22Rv1 (cell line): ENCODE measurements at regions not wholly inside any gene's neighbourhood (a gene's known extent, or its start where the extent isn't known, plus 50 kb on each side); places are given as distances from the start of the nearest gene placed in this dataset.

Experiments
- H3K27ac ChIP-seq: fragments of 450-650 bp; 2 replicates; pipeline ENCODE4 v1.5.1; 2017
- CTCF ChIP-seq: fragments of 450-650 bp; IDR thresholded peaks from 2 replicates; pipeline ENCODE4 v1.5.1; 2017; ENCODE audit warnings: mild to moderate bottlenecking
- ZFX ChIP-seq: fragments of 450-650 bp; IDR thresholded peaks from 2 replicates; pipeline ENCODE4 v1.6.1; 2017; ENCODE audit warnings: antibody characterized with exemption, borderline replicate concordance

- TF ChIP-seq ZFX (no peak), CTCF (no peak)
- H3K27ac ChIP-seq = no peak overlapping the region; the same call in 1 of the 2 replicates
These were observed 280.0 kb upstream of the E2F7 start for GRCh38 chr12:77345336-77345735.

DNA sequence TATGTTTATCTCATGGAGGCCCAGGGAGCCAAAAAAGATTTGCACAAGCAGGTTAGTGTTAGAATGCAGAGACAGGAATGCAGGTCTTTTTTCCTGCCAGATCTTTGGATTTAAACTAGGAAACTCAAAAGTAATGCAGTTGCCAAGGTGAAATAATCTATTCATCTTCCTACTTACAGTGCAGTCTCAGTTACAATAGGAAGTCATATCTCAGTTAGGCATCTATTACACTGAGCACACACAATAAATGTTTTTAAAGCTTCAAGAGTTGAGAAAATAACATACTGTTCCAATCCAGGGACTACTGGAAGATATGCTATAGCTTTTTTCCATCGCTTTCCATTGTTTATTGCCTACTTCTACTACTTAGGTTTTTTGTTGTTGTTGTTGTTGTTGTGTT is 279.3 kb upstream of the E2F7 start:
- H3K27ac ChIP-seq = no peak overlapping the region; the same call in 1 of the 2 replicates
- TF ChIP-seq CTCF = no peak
- TF ChIP-seq ZFX = no peak

- no peak overlapping the region for H3K27ac ChIP-seq
- TF ChIP-seq ZFX (no peak), CTCF (no peak)
These were observed 277.9 kb upstream of the E2F7 start for GRCh38 chr12:77343291-77343690.

DNA sequence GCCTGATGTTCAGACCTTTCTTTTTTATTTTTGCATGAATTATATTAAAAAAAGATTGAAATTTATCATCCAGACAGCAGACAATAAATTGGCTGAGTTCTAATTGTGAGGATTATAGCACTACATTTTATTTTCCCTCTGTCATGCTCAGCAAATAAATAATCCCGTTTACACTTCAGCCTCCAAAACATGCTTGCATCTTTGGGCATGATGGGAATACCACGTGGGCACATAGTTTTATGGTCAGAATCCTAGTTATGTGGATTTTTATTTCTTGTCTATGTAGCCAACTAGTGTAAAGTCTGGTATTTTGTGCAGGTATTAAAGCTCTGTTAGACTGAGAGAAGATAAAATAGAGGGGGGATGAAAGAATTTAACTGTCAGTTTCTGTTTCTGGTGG is 276.9 kb upstream of the E2F7 start:
- TF ChIP-seq CTCF (no peak), ZFX (no peak)
- H3K27ac ChIP-seq = no peak overlapping the region

DNA sequence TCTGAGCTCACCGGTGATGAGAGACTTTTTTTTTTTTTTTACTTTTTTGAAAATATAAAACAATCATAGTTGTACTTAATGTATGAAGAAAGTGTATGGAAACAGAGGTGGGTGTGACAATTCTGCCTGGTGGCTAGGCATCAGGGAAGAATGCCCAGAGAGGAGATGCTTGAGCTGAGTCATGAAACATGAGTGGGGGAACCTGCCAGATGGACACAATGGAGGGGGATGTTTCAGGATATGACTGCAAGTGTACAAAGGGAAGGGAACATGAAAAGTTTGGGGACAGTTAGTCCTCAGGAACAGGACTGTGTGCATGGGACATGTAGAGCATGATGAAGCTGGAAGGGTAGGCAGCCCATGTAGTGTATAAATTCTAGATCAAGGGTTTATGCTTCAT is 274.2 kb upstream of the E2F7 start:
- no peak overlapping the region for H3K27ac ChIP-seq
- TF ChIP-seq ZFX (no peak), CTCF (no peak)

DNA sequence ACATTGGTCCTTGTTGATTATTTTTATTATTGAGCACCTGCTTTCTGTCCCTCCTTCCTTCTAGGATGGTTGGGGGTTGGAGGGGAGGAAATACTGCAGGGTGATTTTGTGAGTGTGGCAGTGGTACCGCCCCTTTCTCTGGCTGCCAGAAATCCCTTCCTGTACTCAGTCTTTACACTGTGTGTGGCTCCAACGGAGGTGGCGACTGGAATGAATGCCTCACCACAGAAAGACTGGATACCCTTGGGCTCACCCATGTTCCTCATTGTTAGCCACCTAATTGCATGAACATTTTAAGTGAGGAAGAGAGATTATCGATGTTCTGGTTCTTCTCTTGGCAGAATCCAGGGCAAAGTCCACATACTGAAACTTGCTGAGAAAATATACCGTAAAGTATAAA is 272.0 kb upstream of the E2F7 start:
- TF ChIP-seq ZFX (no peak), CTCF (no peak)
- no peak overlapping the region for H3K27ac ChIP-seq

DNA sequence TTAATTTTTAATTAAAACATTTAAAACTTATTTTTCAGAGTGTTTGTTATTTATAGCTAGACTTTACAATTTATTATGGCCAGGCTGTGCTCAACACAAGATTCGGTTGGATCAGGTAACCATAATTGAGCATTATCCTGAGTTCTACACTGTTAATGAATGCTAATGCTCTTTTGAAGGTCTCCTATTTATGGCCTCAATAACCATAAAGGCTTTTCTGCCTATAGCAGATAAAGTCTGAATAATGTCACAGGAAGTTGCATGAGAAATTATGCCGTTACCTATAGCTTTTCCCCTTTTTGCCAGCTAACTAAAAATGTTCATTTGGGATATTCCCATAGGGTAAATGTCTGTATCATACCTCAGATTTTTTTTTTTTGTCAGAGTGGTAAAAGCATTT is 269.4 kb upstream of the E2F7 start:
- TF ChIP-seq CTCF (no peak), ZFX (no peak)

More for the DNA sequence above, 269.4 kb upstream of the E2F7 start:
- H3K27ac ChIP-seq = no peak overlapping the region
